ENCODE measurements at regions not wholly inside any gene's neighbourhood (a gene's known extent, or its start where the extent isn't known, plus 50 kb on each side); places are given as distances from the start of the nearest gene placed in this dataset.

- Histone ChIP-seq H3K4me1 (no peaks in the 10 kb centered on the region), H3K36me3 (no peaks in the 10 kb centered on the region), H3K27ac (no peak overlapping the region), H3K9me3 (no peaks in the 10 kb centered on the region), H3K27me3 (no peaks in the 10 kb centered on the region), H3K4me3 (replicated peaks in 1 of 3) (no peak overlapping the region)
- 80 to 85% methylated on average over 2 of the region's 2 CpGs for WGBS, 2 donors
- DNase-seq = no peak
- TF ChIP-seq POLR2A (IDR thresholded peaks at IDR 0.05) = no peak
- no peak for TF ChIP-seq CTCF (IDR thresholded peaks at IDR 0.05)
- intact Hi-C loops (cut with DNase I) = no loop called here
Measured at GRCh38 chr6:134683783-134684422, 266.0 kb downstream of the ALDH8A1 start.

DNA sequence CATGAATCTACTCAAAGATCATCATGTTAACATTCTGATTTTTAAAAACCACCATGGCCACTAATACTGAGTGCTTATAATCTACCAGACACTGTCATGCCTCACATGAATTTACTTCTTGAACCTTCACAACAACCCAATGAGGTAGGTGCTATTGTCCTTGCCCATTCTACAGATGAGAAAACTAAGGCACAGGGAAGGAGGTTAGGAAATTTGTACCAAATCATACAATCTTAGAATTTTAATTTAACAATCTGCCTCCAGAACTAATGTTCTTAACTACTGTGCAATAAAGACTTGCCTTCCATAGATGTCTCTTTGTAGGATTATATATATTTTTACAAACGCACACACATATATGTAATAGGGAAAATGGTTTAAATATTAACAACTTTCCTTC lies 269.5 kb downstream of the ALDH8A1 start:
- 94 to 100% methylated on average over 1 of the region's 1 CpG for WGBS, 2 donors
- no peak overlapping the region for H3K27ac ChIP-seq
- peaks cover 0 to 3% of the 10 kb centered on the region in 2 donors for H3K4me1 ChIP-seq
- TF ChIP-seq CTCF (IDR thresholded peaks at IDR 0.05) (no peak), POLR2A (IDR thresholded peaks at IDR 0.05) (no peak)
- H3K9me3 ChIP-seq = no peaks in the 10 kb centered on the region
- intact Hi-C loops (cut with DNase I) = no loop called here
- no peaks in the 10 kb centered on the region for H3K36me3 ChIP-seq
- no peaks in the 10 kb centered on the region for H3K27me3 ChIP-seq
- no peak overlapping the region for H3K4me3 ChIP-seq (replicated peaks in 1 of 3)
- no peak for DNase-seq

- Histone ChIP-seq H3K27me3 (no peaks in the 10 kb centered on the region), H3K4me1 (peaks cover 0 to 3% of the 10 kb centered on the region in 2 donors), H3K9me3 (no peaks in the 10 kb centered on the region), H3K4me3 (replicated peaks in 1 of 3) (no peak overlapping the region), H3K27ac (no peak overlapping the region), H3K36me3 (no peaks in the 10 kb centered on the region)
- 92 to 96% methylated on average over 3 of the region's 3 CpGs for WGBS, 2 donors
- TF ChIP-seq POLR2A (IDR thresholded peaks at IDR 0.05) = no peak
- TF ChIP-seq CTCF (IDR thresholded peaks at IDR 0.05) = no peak
- intact Hi-C loops (cut with DNase I) = no loop called here
- no peak for DNase-seq
Measured at GRCh38 chr6:134680021-134680420, 269.9 kb downstream of the ALDH8A1 start.

GRCh38 chr6:134678436-134678889 lies 271.4 kb downstream of the ALDH8A1 start:
- H3K27me3 ChIP-seq = no peaks in the 10 kb centered on the region
- DNase-seq = peak; percentile 81 to 82
- H3K36me3 ChIP-seq = no peaks in the 10 kb centered on the region
- TF ChIP-seq CTCF (IDR thresholded peaks at IDR 0.05) (no peak), POLR2A (IDR thresholded peaks at IDR 0.05) (no peak)
- no peak overlapping the region for H3K4me3 ChIP-seq (replicated peaks in 1 of 3)
- H3K27ac ChIP-seq = no peak overlapping the region
- intact Hi-C loops (cut with DNase I) = no loop called here
- no peaks in the 10 kb centered on the region for H3K9me3 ChIP-seq
- WGBS, 2 donors = 33 to 42% methylated on average over 7 of the region's 7 CpGs
- peaks cover 0 to 3% of the 10 kb centered on the region in 2 donors for H3K4me1 ChIP-seq

DNA sequence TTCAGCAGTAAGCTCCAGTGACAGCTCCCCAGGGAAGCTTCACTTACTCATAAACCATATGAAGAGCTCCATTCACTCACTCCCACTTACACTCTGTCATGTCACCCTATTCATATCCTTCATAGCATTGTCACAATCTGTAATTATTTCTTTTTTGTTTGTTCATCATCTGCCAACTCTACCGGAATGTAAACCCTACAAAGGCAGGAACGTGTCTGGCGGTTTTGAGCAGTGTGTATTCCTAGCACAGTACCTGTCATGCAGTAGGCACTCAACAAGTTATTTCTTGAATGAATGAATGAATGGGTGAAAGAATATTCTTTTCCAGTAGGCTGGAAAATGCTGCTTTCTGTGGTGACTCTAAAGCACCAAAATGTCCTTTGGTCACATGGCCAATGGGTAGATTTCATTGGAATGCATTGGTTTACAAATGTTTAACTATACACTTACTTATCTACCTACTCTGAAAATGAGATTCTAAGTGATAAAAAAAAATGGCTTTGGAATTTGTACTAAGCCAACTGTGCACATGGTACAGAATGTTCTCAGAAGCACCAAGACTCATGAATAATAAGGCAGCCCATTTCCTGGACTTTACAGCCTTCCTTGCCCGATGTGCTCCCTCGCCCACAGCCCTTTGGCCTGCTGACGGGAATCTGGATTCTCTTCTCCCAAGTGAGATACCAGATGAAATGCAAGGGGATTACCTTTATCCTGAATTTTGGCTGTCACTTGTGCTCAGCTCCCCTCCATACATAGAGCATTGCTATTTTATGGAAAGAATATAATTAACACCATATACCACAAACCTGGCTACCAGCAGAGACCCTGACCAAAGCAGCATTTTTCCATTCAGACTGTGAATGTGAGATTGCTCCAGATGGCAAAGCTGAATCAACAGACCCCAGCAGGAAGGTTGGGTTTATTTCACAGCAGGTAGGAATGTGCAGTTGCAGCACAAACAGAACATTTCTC lies 273.3 kb downstream of the ALDH8A1 start:
- TF ChIP-seq CTCF (IDR thresholded peaks at IDR 0.05) (no peak), POLR2A (IDR thresholded peaks at IDR 0.05) (no peak)
- Histone ChIP-seq H3K36me3 (no peaks in the 10 kb centered on the region), H3K4me1 (peaks cover 0 to 3% of the 10 kb centered on the region in 2 donors), H3K27me3 (no peaks in the 10 kb centered on the region), H3K4me3 (replicated peaks in 1 of 3) (no peak overlapping the region), H3K9me3 (no peaks in the 10 kb centered on the region), H3K27ac (no peak overlapping the region)
- intact Hi-C loops (cut with DNase I) = no loop called here
- no peak for DNase-seq
- WGBS, 2 donors = 92 to 95% methylated on average over 6 of the region's 6 CpGs
